GM12874 (cell line): ENCODE measurements at regions not wholly inside any gene's neighbourhood (a gene's known extent, or its start where the extent isn't known, plus 50 kb on each side); places are given as distances from the start of the nearest gene placed in this dataset.

Experiments used
- CTCF ChIP-seq: IDR thresholded peaks from 2 replicates; pipeline ENCODE4 v1.5.1; 2011; ENCODE audit warnings: low read depth, mild to moderate bottlenecking, control low read depth, low read length, moderate library complexity; ENCODE audit not compliant: insufficient read depth

GRCh38 chr15:37638116-37638515 is 296.3 kb upstream of the TMCO5A start:
- TF ChIP-seq CTCF, result no peak

GRCh38 chr15:37638691-37639090 is 295.7 kb upstream of the TMCO5A start:
- TF ChIP-seq CTCF, result no peak

GRCh38 chr15:37652646-37653417 is 281.6 kb upstream of the TMCO5A start:
- no peak for TF ChIP-seq CTCF

DNA sequence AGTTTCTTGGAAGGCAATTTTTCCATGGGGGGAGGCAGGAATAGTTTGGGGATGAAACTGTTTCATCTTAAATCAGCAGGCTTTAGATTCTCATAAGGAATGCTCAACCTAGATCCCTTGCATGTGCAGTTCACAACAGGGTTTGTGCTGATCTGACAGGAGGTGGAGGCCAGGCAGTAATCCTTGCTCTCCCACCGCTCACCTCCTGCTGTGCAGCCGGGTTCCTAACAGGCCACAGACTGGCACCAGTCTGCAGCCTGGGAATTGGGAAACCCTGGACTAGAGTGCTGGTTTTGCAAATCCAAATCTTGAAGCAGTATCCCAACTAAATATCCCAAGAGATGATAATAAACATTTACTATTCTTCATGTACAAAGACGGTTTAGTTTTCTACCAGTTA is 256.3 kb upstream of the TMCO5A start:
- TF ChIP-seq CTCF, result no peak

DNA sequence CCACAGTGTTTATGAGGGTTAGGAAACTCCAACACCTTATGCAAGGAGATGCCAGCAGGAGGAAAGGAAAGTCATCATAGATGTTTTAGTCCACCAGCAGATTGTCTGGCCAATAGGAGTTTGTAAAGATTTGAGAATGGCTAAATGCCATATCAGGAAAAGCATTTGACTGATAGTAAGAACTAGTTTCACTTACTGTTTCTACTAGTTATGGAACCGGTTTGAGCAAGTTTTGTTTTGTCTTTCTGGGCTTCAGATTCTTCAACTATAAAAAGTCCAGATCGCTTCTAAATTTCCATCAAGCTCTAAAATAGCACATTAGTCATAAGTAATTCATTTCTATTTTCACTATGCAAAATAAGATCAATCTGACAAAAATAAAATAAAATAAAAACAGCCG is 254.8 kb upstream of the TMCO5A start:
- TF ChIP-seq CTCF, result no peak

DNA sequence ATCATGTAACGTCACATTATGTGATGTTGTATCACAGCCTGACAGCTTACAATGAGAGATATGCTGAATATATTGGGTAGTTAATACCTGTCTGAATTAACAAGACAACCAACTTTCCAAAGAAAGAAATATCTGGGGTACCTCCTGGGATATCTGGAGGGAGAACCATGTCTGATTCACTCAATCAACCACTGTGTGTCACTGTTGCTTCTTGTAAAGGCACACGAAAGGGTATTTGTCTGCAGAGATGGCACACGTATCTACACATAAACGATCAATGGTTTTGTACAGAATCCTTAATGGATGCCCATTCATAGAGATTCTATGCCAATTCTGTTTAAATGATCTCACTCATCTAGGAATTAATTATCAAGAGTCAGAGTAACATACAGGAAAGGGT is 252.1 kb upstream of the TMCO5A start:
- no peak for TF ChIP-seq CTCF

GRCh38 chr15:37691911-37692310 is 242.5 kb upstream of the TMCO5A start:
- TF ChIP-seq CTCF, result no peak
